CD4-positive, alpha-beta T cell treated with Interleukin-15 for 1 hour (primary cell): ENCODE measurements at regions not wholly inside any gene's neighbourhood (a gene's known extent, or its start where the extent isn't known, plus 50 kb on each side); places are given as distances from the start of the nearest gene placed in this dataset.

Experiments
- DNase-seq: peaks from one replicate; pipeline ENCODE4 v3.0.0-alpha.2; 2020

DNA sequence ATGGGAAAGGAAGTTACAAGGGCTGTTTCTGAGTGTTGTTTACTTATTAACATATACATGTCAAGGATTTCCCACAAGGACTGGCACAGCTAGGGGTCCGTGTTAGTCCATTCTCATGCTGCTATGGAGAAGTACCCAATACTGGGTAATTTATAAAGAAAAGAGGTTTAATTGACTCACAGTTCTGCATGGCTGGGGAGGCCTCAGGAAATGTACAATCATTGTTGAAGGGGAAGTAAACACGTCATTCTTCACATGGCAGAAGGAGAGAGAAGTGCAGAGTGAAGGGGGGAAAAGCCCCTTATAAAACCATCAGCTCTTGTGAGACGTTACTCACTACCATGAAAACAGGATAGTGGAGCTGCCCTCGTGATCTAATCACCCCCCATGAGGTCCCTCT is 128.9 kb upstream of the CELF4 start:
- no peak for DNase-seq

DNA sequence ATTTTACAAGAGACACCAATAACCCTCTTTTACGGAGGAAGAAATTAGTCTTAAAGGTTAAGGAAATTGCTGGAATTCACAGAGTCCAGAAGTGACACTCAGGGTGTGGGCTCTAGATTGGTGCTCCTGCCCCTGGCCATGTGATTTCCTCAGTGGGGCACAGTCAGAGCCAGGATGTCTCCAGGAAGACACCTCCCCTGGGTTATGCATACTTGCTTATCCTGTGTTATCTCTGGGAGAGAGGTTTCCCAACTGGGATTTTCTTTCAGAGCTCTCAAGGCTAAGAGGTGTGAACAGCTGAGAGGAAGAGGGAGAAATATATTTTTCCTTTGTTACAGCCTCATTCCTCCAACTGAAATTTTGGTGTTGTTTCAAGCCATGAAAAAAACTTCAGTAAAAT is 125.6 kb upstream of the CELF4 start:
- DNase-seq = no peak

DNA sequence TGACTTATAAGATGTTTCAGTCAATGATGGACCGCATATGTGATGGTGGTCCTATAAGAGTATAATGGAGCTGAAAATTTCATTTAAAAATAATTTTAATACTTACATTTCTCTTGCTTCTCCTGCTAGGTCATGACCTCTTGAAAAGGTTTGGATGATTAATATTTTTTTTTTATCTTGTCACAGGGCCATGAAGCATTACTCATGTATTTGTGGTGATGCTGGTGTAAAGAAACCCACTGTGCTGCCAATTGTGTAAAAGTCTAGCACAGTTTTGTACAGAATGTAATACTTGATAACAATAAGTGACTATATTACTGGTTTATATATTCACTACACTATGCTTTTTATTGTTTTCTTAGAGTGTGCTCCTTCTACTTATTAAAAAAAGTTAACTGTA is 124.2 kb upstream of the CELF4 start:
- DNase-seq = no peak

DNA sequence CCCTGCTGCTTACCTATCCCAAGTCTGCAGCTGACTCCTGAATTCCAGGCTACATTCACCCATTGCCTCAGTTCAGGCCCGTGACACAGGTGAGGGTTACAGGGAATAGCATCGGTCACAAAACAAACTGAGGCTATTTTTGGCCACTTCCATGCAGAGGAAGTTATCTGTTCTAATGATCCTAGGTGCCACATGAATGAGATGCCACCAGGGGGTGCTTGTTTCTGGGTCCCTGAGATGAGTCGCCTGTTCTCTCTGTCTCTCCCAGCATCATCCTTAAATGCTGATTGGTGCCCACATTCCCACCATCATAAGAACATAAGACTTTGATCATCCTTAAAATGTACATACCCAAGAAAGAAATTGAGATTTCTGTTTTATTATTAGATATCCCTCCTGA is 119.0 kb upstream of the CELF4 start:
- DNase-seq = no peak

DNA sequence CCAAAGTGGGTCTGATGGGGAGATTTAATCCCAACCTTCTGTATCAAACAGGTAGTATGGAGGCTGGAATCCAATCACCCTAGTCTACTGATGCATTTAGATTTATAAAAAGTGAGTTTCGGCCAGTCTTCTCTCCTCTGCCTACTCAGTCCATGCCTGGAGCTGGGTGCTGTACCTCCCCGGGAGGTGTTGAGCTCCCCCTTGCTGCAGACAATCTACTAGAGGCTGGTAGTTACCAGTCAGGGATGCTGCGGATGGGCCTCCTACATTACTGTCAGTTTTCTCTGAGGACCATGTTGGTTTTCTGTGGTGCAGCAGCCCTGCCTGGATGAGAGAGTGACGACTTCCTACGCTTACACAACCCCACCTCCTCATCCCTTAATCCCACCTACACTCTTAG is 118.6 kb upstream of the CELF4 start:
- DNase-seq = no peak

DNA sequence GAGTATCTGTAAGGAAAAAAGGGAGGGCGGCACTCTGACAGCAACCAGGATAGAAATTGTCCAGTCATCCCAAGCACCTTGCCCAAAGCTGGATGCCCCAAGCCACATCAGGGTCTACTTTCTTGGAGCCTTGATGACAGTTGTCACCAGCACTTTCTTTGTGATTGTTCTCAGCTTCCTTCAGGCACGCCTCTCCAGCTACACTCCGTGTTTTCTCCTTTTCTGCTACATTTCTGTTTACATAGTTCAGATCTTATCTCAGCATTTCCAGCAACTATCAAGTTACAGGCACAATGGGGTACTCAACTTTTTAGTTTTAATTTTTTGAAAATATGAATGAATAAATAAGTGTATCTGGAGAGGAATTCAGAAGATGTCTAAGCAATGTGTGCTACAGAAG is 115.3 kb upstream of the CELF4 start:
- DNase-seq = no peak

DNA sequence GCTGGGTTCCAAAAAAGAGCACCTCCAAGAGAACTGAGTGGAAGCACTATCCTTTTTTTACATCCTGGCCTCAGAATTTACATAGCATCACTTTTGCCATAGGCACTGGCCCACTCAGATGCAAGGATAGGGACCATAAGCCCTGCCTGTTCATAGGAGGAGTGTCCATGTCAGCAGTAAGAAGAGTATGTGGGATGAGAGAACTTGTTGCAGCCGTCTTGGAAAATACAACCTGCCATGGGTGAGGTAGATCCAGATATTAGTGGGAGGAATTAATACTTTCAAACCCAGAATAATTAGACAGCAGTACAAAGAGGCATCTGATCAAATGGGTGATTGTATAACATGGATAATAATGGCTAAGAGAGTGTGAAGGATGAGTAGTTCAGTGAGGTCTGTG is 110.7 kb upstream of the CELF4 start:
- no peak for DNase-seq

DNA sequence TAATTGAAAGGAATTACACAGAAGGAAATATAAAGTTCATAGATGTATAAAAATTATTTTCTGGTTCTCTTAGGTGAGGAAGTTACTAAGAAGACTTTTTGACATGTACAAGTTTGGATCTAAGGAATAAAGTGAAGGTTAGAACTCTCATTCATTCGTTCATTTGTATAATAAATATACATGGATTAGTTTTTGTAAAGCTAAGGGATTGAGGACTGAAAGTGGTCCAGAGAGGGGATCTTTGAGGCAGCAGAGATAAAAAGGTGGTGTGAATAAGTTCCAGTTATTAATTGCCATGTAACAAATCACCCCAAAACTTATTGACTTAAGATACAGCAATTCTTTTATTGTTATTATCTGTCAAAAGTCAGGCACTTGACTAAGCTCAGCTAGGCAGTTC is 110.1 kb upstream of the CELF4 start:
- no peak for DNase-seq

DNA sequence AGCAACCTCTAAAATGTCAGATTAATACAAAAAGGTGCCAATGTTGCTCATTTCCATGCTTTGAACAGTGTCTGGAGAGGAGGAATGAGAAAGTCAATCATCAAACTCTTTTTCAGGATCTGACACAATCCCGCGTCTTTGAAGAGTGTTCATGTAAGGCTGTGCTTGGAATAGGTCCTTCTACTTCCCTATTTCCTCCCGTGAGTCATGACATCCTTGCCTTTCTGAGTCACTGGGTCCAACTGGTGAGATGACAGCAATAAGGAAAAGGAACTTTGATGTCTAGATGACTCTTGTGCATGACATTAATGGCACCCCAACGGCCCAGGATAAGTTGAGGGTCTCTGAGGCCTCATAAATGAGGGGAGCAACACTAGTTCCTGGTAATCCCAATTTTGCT is 109.0 kb upstream of the CELF4 start:
- DNase-seq = no peak

DNA sequence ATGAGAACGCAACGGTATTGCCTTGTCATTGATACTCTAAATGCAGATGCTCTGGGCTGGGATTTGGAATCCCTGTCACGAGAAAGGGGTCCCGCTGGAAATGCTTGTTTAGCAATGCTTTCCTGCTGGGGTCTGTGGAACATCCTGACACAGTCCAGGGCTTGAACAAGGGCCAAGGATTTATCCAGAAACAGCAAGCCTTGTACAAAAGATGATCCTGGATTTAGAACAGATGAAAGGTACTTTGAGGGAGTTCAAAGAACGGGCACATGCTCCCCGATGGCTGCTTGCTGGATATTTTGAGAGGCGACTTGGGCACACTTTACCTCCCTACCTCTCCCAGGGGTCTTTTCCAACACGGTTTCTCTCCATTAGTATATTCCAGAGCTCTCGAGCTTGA is 108.1 kb upstream of the CELF4 start:
- no peak for DNase-seq

DNA sequence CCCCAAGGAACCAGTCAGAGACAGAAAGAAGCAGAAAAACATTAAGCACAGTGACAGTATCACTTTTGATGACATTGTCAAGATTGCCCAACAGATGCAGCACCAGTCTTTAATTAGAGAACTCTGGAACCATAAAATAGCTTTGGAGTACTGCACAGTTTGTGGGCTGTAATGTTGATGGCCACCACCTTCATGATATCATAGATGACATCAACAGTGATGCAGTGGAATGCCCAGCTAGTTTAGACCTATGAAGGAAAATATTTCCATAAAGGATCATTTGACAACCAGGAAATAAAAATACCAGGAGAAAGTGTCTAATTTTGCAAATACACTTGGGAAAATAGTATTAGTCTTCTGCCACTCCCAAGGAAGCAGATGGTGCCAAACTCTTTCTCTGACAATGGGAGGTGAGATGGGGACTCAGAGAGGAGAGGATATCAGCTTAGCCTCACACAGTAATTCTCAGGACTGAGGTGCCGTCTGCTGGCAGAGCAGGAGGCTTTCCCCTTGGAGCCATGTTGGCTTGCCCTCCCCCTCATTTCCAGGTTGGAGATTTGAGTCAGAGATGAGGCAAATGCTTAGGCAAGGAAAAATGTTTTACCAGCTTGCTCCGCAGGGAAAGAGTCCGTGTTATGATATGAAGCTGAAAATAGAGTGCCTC is 107.5 kb upstream of the CELF4 start:
- no peak for DNase-seq

DNA sequence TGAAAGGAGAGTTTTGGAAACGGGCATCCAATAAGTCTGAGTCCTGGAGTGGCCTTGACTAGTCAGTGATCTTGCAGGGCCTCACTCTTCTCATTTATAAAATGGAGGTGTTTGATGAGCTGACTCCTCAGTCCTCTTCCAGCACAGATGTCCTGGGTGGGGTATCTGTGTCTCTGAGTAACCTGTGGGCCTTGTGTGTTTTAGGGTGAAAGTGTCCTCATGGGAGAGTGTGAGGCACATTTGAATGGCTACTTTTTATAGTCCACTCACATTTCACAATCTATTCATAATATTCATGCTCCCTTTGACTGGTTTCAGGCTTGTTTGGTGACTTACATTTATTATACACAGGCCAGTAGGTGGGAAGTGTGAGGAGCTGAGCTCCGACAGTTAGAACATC is 106.4 kb upstream of the CELF4 start:
- no peak for DNase-seq

DNA sequence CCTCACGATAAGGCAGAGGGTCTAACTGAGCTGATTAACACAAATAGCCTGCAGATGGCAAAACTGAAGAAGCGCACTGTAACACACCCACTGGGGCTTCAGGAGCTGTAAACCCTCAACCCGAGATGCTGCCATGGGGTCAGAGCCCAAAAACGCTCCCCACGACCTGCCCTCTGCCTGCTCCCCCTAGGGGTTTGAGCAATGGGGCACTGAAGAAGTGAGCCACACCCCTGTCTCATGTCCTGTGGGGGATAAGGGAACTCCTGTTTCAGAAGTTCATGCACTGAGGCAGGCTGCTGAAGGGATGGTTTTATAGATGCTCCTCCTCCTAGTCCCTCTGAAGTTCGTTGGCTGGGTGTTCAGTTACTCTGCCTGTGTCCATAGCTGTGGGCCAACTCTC is 105.9 kb upstream of the CELF4 start:
- no peak for DNase-seq

DNA sequence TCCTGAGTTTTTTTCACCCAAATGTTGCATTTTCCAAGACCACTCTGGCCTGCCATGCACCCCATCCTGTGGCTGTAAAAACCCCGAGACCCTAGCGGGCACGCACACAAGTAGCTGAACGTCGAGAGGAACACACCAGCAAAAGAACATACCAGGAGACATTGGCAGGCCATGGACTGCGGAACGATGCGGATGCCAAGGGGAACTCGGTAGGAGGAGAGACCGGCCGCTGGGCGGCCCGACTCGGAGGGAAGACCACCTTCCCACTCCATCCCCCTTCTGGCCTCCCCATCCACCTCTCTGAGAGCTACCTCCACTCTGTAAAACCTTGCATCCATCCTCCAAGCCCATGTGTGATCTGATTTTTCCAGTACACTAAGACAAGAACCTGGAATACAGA is 105.5 kb upstream of the CELF4 start:
- DNase-seq = no peak

DNA sequence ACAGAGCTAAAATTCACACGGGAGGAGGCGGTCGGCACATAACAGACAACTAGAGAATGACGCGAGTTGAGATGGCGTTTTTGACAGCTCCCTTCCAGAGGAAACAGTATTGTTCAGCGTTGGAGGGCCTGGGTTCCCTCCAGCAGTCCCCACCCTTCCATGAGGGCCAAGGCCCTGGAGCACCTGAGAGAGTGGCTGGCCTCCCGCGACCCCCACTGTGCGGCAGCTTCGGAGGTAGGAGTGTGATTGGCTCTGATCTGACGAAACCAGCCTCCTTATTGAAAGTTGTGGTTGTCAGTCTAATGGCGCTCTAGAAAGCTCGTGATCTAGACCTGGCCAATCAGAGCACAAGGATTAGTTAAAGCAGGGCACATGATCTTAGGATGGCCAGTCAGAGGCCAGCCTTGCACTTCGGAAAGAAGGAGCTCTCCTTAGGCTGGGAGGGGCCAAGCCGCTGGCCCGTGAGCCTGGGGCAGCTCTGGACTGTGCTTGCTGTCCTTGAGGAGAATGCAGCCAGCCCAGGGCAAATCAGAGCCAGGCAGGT is 104.5 kb upstream of the CELF4 start:
- DNase-seq = no peak

DNA sequence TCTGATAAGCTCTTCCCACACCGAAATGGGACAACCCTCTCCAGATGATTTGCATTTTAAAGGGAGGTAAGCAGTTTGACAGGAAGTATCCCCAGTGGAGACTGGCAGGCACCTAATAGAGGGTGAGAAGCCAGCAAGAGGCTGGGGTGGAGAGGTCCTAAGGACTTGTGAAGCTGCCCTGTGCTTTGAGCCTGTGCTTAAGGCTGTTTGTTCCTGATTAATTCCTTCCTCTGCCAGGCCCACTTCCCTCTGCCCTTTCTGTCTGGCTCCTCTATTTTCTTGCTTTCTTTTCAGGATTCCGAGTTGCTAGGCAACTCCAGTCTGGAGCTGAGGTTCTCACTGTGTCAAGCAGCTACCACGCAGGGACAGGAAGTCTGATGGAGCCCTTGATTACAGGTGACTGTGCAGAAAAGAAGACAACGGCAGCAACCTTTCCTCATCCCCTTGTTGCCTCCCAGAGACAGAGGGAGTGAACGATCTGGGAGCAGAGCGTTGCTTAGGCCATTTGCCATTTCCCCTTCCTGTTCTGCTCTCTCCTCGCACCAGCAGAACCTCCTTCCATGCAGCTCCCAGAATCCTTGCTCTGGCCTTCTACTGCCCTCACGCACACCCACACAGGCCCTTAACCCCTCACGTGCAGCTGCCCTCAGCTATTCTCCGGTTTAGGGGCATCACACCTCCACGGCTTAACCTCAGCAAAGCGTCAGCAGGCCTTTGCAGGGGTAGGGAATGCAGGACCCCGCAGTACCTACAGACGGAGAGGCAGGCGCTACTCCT is 103.6 kb upstream of the CELF4 start:
- DNase-seq = no peak

DNA sequence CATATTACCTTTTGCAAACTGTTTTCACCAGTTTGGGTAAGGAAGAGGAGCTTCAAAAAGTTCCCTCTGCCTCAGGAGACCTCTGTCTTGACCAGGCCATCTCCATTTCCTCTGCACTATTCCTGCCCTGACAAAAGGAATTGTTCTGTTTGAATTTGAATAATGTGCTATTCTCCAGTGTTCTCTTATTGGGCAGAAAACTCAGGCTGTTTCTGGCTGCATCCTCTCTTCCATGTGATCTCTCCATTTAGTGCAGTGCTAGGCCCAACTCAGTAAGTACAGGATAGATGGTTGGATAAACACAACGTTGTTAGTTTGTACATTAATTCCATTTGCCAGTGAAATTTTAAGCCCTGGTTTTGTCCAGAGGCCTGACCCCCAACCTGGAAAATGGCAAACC is 102.2 kb upstream of the CELF4 start:
- DNase-seq = no peak

DNA sequence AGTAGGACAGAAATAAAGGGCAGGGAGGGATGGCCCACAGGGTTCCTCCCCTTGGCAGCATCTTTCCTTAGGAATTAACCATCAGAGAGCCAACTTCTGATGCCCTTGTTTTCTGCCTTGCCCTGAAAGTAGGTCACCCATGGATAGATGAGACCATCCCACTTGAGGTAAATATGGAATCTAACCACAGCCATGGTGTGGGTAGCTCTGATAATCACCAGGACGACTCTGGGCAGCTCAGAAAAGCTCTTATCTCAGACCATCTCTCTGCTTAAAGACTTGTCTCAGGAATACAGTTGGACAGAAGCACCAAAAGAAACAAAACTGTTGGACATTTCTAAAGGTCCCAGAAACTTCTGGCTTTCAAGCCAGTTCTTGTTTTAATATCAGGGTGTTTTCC is 101.4 kb upstream of the CELF4 start:
- DNase-seq = no peak

DNA sequence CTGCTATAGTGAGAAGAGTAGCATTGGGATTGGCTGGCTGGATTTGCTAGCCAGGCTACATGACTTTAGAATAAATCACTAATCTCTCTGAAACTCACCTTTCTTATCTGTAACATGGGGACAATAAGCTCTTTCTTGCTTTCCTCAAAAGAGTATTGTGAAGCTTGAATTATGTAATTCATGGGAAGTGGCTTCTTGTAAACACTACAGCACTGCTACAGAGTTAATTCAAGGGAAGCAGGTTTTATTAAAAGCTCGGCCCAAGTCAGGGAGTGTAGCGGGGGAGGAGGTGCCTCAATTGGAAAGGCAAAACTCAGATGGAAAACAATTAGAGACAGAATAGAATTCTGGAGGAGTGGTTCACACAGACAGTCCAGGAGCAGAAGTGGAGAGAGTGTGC is 100.9 kb upstream of the CELF4 start:
- no peak for DNase-seq

DNA sequence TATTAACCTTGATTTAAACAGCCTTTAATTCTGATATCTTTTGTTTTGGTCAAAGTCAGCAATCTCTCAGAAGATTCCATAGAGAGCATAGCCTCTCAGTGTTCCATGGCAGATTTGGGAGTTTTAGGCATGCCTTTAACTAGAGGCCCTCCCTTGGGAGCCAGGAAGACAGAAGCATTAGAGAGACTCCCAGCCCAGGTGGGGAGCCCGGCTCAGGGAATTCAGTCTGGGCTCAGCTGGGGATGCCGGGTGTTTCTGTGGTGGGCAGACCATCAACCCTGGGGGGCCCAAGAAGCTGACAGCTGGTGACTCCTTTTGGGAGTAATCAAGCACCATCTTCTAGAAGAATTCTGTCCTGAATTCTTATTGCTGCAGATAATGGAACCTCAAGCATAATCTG is 99.7 kb upstream of the CELF4 start:
- DNase-seq = no peak

DNA sequence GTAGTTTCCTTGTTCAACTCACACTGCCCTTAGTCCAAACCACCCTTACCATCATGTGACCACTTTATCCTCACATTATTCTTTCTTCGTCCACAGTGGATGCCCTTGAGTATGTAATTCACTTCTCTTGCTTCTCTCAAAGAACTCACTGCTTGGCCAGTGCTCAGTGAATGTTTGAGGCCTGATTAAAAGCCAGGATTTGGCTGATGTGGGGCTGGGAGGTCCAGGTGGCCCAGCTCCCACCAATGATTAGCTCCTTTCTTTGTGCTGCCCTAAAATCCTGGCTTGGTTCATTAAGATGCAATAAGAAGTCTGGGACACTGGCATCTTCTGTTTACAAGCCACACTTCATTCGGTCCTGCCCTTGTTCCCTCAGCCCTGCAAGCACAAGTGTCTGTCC is 97.8 kb upstream of the CELF4 start:
- DNase-seq = no peak

DNA sequence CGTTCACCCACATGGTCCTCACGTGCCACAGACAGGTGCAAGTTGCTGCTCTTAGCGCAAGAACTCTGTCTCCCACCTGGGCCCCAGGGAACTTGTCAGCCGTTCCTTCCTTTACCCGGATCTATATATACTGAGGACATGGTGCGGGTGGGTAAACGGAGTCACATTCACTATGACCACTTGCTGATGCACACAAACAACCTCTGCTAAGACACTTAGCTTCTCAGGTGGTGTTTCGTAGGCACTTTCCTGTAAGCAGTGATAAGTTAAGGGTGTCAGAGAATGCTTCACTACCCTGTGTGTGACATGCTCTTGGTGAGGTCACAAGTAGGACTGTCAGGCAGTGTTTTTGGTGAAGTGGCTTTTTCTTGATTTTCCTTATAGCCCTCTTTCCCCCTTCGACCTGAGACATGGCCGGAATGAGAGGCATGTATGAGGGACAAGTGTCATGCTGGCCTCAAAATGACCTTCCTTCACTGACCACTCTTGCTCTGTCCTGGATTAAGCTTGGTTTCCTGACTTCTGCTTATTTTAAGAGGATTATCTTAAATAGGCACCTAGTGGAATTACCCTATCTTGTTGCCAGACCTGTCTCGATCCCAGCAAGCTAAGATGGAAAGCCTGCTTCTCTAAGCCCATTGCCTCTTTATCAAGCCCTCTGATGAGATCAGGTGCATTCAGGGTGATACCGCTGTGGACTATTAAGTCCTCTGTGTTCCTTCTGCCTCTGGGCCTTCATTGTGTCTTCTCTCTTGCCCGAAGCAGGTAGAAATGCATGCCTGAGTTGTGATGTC is 97.1 kb upstream of the CELF4 start:
- no peak for DNase-seq

DNA sequence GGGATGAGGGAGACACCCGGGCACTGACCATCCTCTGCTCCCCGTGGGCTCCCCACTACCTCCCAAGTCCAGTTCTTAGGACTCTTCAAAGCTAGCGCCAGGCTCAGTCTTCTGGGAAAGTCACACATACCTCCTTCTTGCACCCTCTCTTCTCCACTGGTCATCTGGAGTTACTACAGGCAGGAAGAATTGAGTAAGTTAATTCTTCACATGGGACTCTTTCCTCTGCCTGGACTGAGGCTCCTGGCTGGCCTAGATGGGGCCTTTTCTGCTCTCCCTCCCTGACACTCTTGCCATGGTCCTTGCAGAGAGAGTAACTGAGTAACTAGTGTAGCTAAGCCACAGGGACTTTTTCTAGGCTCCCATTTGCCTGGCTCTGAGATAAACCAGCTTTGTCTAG is 96.5 kb upstream of the CELF4 start:
- DNase-seq = no peak

DNA sequence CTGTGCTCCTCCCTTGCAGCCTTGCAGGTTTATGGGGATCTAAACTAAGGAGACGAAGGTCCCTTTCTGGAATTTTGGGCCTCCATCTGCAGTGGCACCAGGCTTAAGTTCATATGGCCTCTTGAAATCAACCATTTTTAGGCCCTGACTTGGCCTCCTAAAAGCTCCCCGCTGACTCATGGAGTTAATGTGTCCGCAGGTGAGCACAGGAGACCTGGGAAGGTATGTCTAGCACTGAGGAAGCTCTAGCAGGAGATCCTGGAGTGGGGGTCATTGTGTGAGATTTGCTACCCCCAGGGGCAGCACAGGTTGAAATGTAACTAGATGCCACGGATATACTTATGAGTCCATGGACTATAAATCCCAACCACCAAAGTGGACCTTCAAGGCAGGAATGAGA is 95.9 kb upstream of the CELF4 start:
- no peak for DNase-seq
